A549 (cell line): ENCODE measurements at regions not wholly inside any gene's neighbourhood (a gene's known extent, or its start where the extent isn't known, plus 50 kb on each side); places are given as distances from the start of the nearest gene placed in this dataset.

ENCODE experiments used
- ATOH8 ChIP-seq: fragments of 250-450 bp; sonication (Bioruptor Pico); IDR thresholded peaks from 2 replicates; pipeline ENCODE4 v1.5.0; 2020; ENCODE audit warnings: low read depth, mild to moderate bottlenecking, moderate library complexity
- BHLHE40 ChIP-seq: IDR thresholded peaks from 2 replicates; pipeline ENCODE4 v1.6.1; 2012; ENCODE audit warnings: low read depth, low read length, inconsistent platforms
- CBX2 ChIP-seq: fragments of 200-600 bp; sonication (generic); IDR thresholded peaks from 2 replicates; pipeline ENCODE4 v1.6.1; 2016; ENCODE audit warnings: low read depth, mild to moderate bottlenecking, borderline replicate concordance
- CBX8 ChIP-seq: fragments of 200-600 bp; sonication (generic); IDR thresholded peaks from 2 replicates; pipeline ENCODE4 v1.6.1; 2016
- CHD2 ChIP-seq: fragments of 150-350 bp; IDR thresholded peaks from 2 replicates; pipeline ENCODE4 v1.6.1; 2014; ENCODE audit warnings: low read length; ENCODE audit not compliant: partially characterized antibody
- CTCF ChIP-seq: fragments of >200 bp; sonication (Bioruptor Twin); formaldehyde crosslinking; IDR thresholded peaks from 3 replicates; pipeline ENCODE4 v1.5.1; 2016
- E2F6 ChIP-seq: IDR thresholded peaks from 2 replicates; pipeline ENCODE4 v1.6.1; 2012; ENCODE audit warnings: low read depth, borderline replicate concordance
- EHF ChIP-seq: fragments of 250-450 bp; sonication (Bioruptor Pico); IDR thresholded peaks from 2 replicates; pipeline ENCODE4 v1.5.0; 2020; ENCODE audit warnings: mild to moderate bottlenecking
- EHMT2 ChIP-seq: fragments of 200-600 bp; sonication (generic); IDR thresholded peaks from 2 replicates; pipeline ENCODE4 v1.6.1; 2016; ENCODE audit warnings: antibody characterized with exemption, low read depth, mild to moderate bottlenecking, moderate library complexity
- ELK1 ChIP-seq: fragments of 150-350 bp; IDR thresholded peaks from 2 replicates; pipeline ENCODE4 v1.6.1; 2014; ENCODE audit warnings: low read depth, mild to moderate bottlenecking, low read length
- EP300 ChIP-seq, 2 experiments: fragments of >200 bp; sonication (Bioruptor Twin); formaldehyde crosslinking; IDR thresholded peaks; 2 replicates in 1 of 2; 3 replicates in 1 of 2; pipeline ENCODE4 v1.6.1; 2016 to 2017
- ESRRA ChIP-seq: fragments of 150-350 bp; IDR thresholded peaks from 2 replicates; pipeline ENCODE4 v1.6.1; 2014; ENCODE audit warnings: mild to moderate bottlenecking, low read length, borderline replicate concordance
- FOSB ChIP-seq: fragments of 250-450 bp; sonication (Bioruptor Pico); IDR thresholded peaks from 2 replicates; pipeline ENCODE4 v1.5.0; 2020; ENCODE audit warnings: mild to moderate bottlenecking, moderate library complexity
- FOXS1 ChIP-seq: fragments of 250-450 bp; sonication (Bioruptor Pico); IDR thresholded peaks from 2 replicates; pipeline ENCODE4 v1.5.0; 2020; ENCODE audit warnings: mild to moderate bottlenecking, moderate library complexity
- GATA3 ChIP-seq: IDR thresholded peaks from 2 replicates; pipeline ENCODE4 v1.6.1; 2012; ENCODE audit warnings: borderline replicate concordance
- HDAC2 ChIP-seq: fragments of 200-600 bp; sonication (generic); IDR thresholded peaks from 2 replicates; pipeline ENCODE4 v1.6.1; 2016
- HEYL ChIP-seq: fragments of 250-450 bp; sonication (Bioruptor Pico); IDR thresholded peaks from 2 replicates; pipeline ENCODE4 v1.8.0; 2021; ENCODE audit warnings: mild to moderate bottlenecking, moderate library complexity
- HOXA7 ChIP-seq: fragments of 250-450 bp; sonication (Bioruptor Pico); IDR thresholded peaks from 2 replicates; pipeline ENCODE4 v1.5.0; 2020; ENCODE audit warnings: mild to moderate bottlenecking, moderate library complexity
- HOXB13 ChIP-seq: fragments of 250-450 bp; sonication (Bioruptor Pico); IDR thresholded peaks from 2 replicates; pipeline ENCODE4 v1.5.0; 2020; ENCODE audit warnings: low read depth, mild to moderate bottlenecking, moderate library complexity
- JUNB ChIP-seq: fragments of >200 bp; sonication (Bioruptor Twin); formaldehyde crosslinking; IDR thresholded peaks from 2 replicates; pipeline ENCODE4 v1.6.1; 2016
- KDM5A ChIP-seq: fragments of 200-600 bp; sonication (generic); IDR thresholded peaks from 2 replicates; pipeline ENCODE4 v1.6.1; 2016; ENCODE audit warnings: antibody characterized with exemption, mild to moderate bottlenecking
- NR3C1 ChIP-seq: fragments of >200 bp; sonication (Bioruptor Twin); formaldehyde crosslinking; IDR thresholded peaks from 3 replicates; pipeline ENCODE4 v1.6.1; 2017
- PBX3 ChIP-seq: IDR thresholded peaks from 2 replicates; pipeline ENCODE4 v1.6.1; 2012
- PHF8 ChIP-seq: fragments of 200-600 bp; sonication (generic); IDR thresholded peaks from 2 replicates; pipeline ENCODE4 v1.6.1; 2016; ENCODE audit warnings: low read depth, mild to moderate bottlenecking, antibody characterized with exemption, moderate library complexity, borderline replicate concordance
- TP53 ChIP-seq: fragments of 250-450 bp; sonication (Bioruptor Pico); IDR thresholded peaks from 2 replicates; pipeline ENCODE4 v1.5.0; 2021; ENCODE audit warnings: mild to moderate bottlenecking, moderate library complexity
- ZC3H11A ChIP-seq: fragments of 450-650 bp; IDR thresholded peaks from 2 replicates; pipeline ENCODE4 v1.6.1; 2014; ENCODE audit warnings: antibody characterized with exemption, mild to moderate bottlenecking
- ZFP36 ChIP-seq: fragments of 450-650 bp; IDR thresholded peaks from 2 replicates; pipeline ENCODE4 v1.6.1; 2014; ENCODE audit warnings: borderline replicate concordance; ENCODE audit not compliant: partially characterized antibody
- ZNF302 ChIP-seq: fragments of 250-450 bp; sonication (Bioruptor Pico); IDR thresholded peaks from 2 replicates; pipeline ENCODE4 v1.9.0; 2021; ENCODE audit warnings: inconsistent platforms, mild to moderate bottlenecking, moderate library complexity

GRCh38 chr11:29018631-29019030 is 910.4 kb downstream of the METTL15 start (continued):
- TF ChIP-seq HEYL (CRISPR knock-in tag) (no peak), BHLHE40 (no peak), ZNF302 (CRISPR knock-in tag) (no peak), CBX8 (no peak), ATOH8 (CRISPR knock-in tag) (no peak), EP300 (IDR thresholded peaks at IDR 0.05) (peak; percentile 43 to 46; a peak in 3 of 5 replicates), HDAC2 (no peak), HOXB13 (CRISPR knock-in tag) (no peak), CTCF (peak; percentile 40), GATA3 (peak; percentile 94), FOSB (CRISPR knock-in tag) (no peak), ESRRA (no peak), CHD2 (no peak), PBX3 (peak; percentile 43; the same call in 1 of the 2 replicates), HOXA7 (CRISPR knock-in tag) (no peak), ELK1 (no peak), FOXS1 (CRISPR knock-in tag) (0 out of 2 replicates have a peak, but pooled peaks have one; percentile 18), EHF (CRISPR knock-in tag) (no peak), TP53 (no peak), KDM5A (no peak), JUNB (peak; percentile 77), ZC3H11A (no peak), E2F6 (no peak), CBX2 (no peak), EHMT2 (no peak), NR3C1 (no peak), ZFP36 (no peak), PHF8 (no peak)
